ENCODE measurements at regions not wholly inside any gene's neighbourhood (a gene's known extent, or its start where the extent isn't known, plus 50 kb on each side); places are given as distances from the start of the nearest gene placed in this dataset.
"Not testable (repeated sequence)": the region's sequence is repeated elsewhere in the genome, so short reads cannot be mapped to it uniquely, and the experiment has no call there.

DNA sequence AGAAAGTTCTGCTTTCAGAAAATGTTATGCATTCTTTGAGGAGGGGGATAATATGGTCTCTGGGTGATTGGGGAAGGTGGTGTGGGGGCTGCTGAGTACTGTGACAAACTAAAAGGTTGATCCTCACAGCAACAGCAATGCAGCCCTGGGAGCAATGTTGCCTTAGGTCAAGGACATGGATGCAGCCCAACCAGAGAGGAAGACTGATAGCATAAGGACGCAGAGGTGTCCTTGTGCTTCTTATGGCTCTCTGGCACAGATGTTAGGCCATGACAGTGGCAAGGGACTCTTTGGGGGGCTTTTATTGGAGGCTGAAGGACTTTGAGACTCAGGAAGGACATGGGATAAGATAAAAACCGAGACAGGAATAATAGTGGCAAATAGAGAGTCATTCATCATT, 186.2 kb upstream of the PHACTR1 start:
- Histone ChIP-seq H3K9me3 (ENCODE audit: control insufficient read depth in 2 of 2, low read length in 2 of 2) (no peaks in the 10 kb centered on the region), H3K4me3 (ENCODE audit: low read length in 2 of 2) (no peak overlapping the region), H3K4me1 (ENCODE audit: control insufficient read depth, insufficient read depth, low read length) (no peaks in the 10 kb centered on the region), H3K27me3 (ENCODE audit: control insufficient read depth in 1 of 2, insufficient read depth in 2 of 2, low read length in 2 of 2) (no peaks in the 10 kb centered on the region), H3K36me3 (ENCODE audit: control insufficient read depth in 2 of 2, insufficient read depth in 2 of 2, low read length in 2 of 2) (no peaks in the 10 kb centered on the region), H3K27ac (ENCODE audit: low read length) (no peak overlapping the region), H3K9ac (ENCODE audit: low read length in 2 of 2) (no peak overlapping the region)

DNA sequence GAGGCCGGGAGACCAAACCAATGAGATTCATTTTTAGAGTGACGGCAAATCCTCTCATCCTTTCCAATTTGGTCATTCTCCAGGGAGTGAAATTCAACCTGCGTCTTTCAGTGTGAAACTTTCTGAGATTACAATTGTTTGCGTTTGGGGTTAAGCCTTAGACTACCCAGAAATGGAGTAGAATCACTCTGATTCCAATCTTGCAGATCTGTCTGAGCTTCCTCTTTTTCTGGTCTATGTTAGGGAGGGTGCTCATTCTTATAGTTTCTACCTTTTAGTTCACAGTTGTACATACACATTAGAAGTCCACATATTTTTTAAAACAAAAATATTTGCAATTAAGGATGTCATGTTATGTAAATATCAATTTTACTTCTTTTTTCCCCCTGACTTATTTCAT, 183.0 kb upstream of the PHACTR1 start:
- no peaks in the 10 kb centered on the region for H3K4me1 ChIP-seq (ENCODE audit: control insufficient read depth, insufficient read depth, low read length)
- H3K27ac ChIP-seq (ENCODE audit: low read length) = no peak overlapping the region
- no peaks in the 10 kb centered on the region for H3K27me3 ChIP-seq (ENCODE audit: control insufficient read depth in 1 of 2, insufficient read depth in 2 of 2, low read length in 2 of 2)
- no peak overlapping the region for H3K9ac ChIP-seq (ENCODE audit: low read length in 2 of 2)
- H3K36me3 ChIP-seq (ENCODE audit: control insufficient read depth in 2 of 2, insufficient read depth in 2 of 2, low read length in 2 of 2) = no peaks in the 10 kb centered on the region
- no peaks in the 10 kb centered on the region for H3K9me3 ChIP-seq (ENCODE audit: control insufficient read depth in 2 of 2, low read length in 2 of 2)
- no peak overlapping the region for H3K4me3 ChIP-seq (ENCODE audit: low read length in 2 of 2)

GRCh38 chr6:12534069-12534853, 182.3 kb upstream of the PHACTR1 start:
- Histone ChIP-seq H3K9me3 (ENCODE audit: control insufficient read depth in 2 of 2, low read length in 2 of 2) (no peaks in the 10 kb centered on the region), H3K27ac (ENCODE audit: low read length) (no peak overlapping the region), H3K4me3 (ENCODE audit: low read length in 2 of 2) (no peak overlapping the region), H3K4me1 (ENCODE audit: control insufficient read depth, insufficient read depth, low read length) (no peaks in the 10 kb centered on the region), H3K27me3 (ENCODE audit: control insufficient read depth in 1 of 2, insufficient read depth in 2 of 2, low read length in 2 of 2) (no peaks in the 10 kb centered on the region), H3K36me3 (ENCODE audit: control insufficient read depth in 2 of 2, insufficient read depth in 2 of 2, low read length in 2 of 2) (no peaks in the 10 kb centered on the region), H3K9ac (ENCODE audit: low read length in 2 of 2) (no peak overlapping the region)

DNA sequence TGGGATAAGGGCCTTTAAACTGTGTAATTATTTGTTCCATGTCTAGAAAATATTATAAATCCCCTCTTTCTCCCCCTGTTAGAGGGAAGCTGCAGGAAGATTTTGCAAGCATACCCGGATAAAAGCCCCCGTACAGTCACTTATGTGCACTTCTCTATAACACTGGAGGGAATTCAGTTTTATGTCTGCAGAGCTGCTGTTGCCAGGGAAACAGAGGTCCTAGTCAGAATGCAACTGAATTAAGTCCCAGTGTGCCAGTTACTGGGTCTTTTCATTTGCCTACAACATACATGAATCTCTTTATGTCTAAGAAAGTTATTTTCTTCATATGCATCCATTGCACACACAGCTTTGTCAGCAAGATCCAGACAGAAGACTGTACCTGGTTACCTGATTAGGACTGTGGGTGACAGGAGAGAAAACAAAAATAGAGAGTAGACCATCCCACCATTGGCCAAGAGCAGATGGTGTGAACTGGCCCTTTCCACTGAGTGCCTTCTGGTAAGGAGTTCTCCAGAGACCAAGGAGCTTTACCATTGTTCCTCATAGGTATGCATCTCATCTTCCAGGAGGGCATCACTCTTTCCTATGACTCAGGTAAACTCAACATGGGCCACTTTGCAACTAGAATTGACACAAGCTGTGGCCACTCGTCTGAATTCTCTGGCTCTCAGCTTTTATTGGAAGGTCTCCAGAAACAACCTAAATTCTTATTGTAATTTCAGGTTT, 180.8 kb upstream of the PHACTR1 start:
- H3K9ac ChIP-seq (ENCODE audit: low read length in 2 of 2) = no peak overlapping the region
- H3K4me3 ChIP-seq (ENCODE audit: low read length in 2 of 2) = no peak overlapping the region
- H3K27ac ChIP-seq (ENCODE audit: low read length) = no peak overlapping the region
- no peaks in the 10 kb centered on the region for H3K9me3 ChIP-seq (ENCODE audit: control insufficient read depth in 2 of 2, low read length in 2 of 2)
- H3K27me3 ChIP-seq (ENCODE audit: control insufficient read depth in 1 of 2, insufficient read depth in 2 of 2, low read length in 2 of 2) = no peaks in the 10 kb centered on the region
- no peaks in the 10 kb centered on the region for H3K36me3 ChIP-seq (ENCODE audit: control insufficient read depth in 2 of 2, insufficient read depth in 2 of 2, low read length in 2 of 2)
- no peaks in the 10 kb centered on the region for H3K4me1 ChIP-seq (ENCODE audit: control insufficient read depth, insufficient read depth, low read length)

DNA sequence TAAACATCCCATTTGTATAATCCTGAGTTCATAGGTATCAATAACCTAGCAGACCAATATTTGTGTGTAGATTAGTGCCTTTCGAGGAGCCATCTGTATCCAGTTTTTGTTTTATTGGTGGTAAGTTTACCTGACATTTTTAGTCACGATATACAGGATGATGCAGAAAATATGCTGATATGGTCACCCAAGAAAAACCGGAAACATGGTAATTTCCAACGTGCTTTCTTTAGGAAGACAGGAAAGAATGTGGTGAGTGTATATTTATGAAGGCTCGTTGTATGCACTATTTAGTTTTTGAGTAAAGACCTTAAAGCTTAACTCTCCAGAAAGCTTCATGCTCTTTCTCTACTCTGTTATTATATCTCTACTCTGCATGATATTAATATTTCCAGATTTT, 180.2 kb upstream of the PHACTR1 start:
- H3K27ac ChIP-seq (ENCODE audit: low read length) = no peak overlapping the region
- H3K9me3 ChIP-seq (ENCODE audit: control insufficient read depth in 2 of 2, low read length in 2 of 2) = no peaks in the 10 kb centered on the region
- no peaks in the 10 kb centered on the region for H3K4me1 ChIP-seq (ENCODE audit: control insufficient read depth, insufficient read depth, low read length)
- H3K36me3 ChIP-seq (ENCODE audit: control insufficient read depth in 2 of 2, insufficient read depth in 2 of 2, low read length in 2 of 2) = no peaks in the 10 kb centered on the region
- no peaks in the 10 kb centered on the region for H3K27me3 ChIP-seq (ENCODE audit: control insufficient read depth in 1 of 2, insufficient read depth in 2 of 2, low read length in 2 of 2)
- no peak overlapping the region for H3K9ac ChIP-seq (ENCODE audit: low read length in 2 of 2)
- H3K4me3 ChIP-seq (ENCODE audit: low read length in 2 of 2) = no peak overlapping the region

GRCh38 chr6:12537389-12537788, 179.2 kb upstream of the PHACTR1 start:
- Histone ChIP-seq H3K4me1 (ENCODE audit: control insufficient read depth, insufficient read depth, low read length) (no peaks in the 10 kb centered on the region), H3K9ac (ENCODE audit: low read length in 2 of 2) (no peak overlapping the region), H3K27me3 (ENCODE audit: control insufficient read depth in 1 of 2, insufficient read depth in 2 of 2, low read length in 2 of 2) (no peaks in the 10 kb centered on the region), H3K27ac (ENCODE audit: low read length) (no peak overlapping the region), H3K36me3 (ENCODE audit: control insufficient read depth in 2 of 2, insufficient read depth in 2 of 2, low read length in 2 of 2) (no peaks in the 10 kb centered on the region), H3K9me3 (ENCODE audit: control insufficient read depth in 2 of 2, low read length in 2 of 2) (no peaks in the 10 kb centered on the region), H3K4me3 (ENCODE audit: low read length in 2 of 2) (no peak overlapping the region)

DNA sequence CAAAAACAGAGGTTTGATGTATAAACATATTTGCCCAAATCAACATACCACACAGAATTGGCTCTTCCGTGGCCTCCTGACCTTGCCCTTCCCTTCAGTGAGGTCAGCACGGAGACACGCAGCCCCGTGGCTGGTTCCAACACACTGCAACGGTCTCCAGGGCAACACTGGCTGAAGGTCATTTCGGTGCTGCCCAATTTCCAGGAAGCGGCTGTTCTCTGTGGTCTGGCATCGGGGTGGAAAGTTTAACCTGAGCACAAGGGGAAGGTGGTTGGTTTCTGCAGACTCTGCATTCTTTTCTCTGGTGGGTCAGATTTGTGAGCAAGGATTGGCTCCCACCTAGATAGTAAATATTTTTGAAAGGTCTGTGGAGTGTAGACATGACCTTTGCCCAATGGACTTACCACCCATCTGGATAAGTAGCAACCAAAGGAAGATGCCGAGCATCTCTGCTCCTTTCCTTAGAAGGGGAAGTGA, 177.6 kb upstream of the PHACTR1 start:
- Histone ChIP-seq H3K4me3 (ENCODE audit: low read length in 2 of 2) (no peak overlapping the region), H3K9ac (ENCODE audit: low read length in 2 of 2) (no peak overlapping the region), H3K4me1 (ENCODE audit: control insufficient read depth, insufficient read depth, low read length) (no peaks in the 10 kb centered on the region), H3K9me3 (ENCODE audit: control insufficient read depth in 2 of 2, low read length in 2 of 2) (no peaks in the 10 kb centered on the region), H3K27me3 (ENCODE audit: control insufficient read depth in 1 of 2, insufficient read depth in 2 of 2, low read length in 2 of 2) (no peaks in the 10 kb centered on the region), H3K36me3 (ENCODE audit: control insufficient read depth in 2 of 2, insufficient read depth in 2 of 2, low read length in 2 of 2) (no peaks in the 10 kb centered on the region), H3K27ac (ENCODE audit: low read length) (no peak overlapping the region)

DNA sequence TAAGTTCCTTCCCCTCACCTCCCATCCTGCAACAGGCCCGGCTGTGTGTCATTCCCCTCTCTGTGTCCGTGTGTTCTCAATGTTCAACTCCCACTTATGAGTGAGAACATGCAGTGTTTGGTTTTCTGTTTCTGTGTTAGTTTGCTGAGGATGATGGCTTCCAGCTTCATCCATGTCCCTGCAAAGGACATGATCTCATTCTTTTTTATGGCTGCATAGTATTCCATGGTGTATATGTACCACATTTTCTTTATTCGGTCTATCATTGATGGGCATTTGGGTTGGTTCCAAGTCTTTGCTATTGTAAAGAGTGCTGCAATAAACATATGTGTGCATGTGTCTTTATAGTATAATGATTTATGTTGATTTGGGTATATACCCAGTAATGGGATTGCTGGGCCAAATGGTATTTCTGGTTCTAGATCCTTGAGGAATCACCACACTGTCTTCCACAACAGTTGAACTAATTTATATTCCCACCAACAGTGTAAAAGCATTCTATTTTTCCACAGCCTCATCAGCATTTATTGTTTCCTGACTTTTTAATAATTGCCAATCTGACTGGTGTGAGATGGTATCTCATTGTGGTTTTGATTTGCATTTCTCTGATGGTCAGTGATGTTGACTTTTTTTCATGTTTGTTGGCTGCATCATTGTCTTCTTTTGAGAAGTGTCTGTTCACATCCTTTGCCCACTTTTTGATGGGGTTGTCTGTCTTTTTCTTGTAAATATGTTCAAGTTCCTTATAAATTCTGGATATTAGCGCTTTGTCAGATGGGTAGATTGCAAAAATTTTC, 174.1 kb upstream of the PHACTR1 start:
- not testable (repeated sequence) for H3K4me1 ChIP-seq (ENCODE audit: control insufficient read depth, insufficient read depth, low read length); H3K9ac ChIP-seq (ENCODE audit: low read length in 2 of 2); H3K36me3 ChIP-seq (ENCODE audit: control insufficient read depth in 2 of 2, insufficient read depth in 2 of 2, low read length in 2 of 2); H3K9me3 ChIP-seq (ENCODE audit: control insufficient read depth in 2 of 2, low read length in 2 of 2); H3K27ac ChIP-seq (ENCODE audit: low read length); H3K27me3 ChIP-seq (ENCODE audit: control insufficient read depth in 1 of 2, insufficient read depth in 2 of 2, low read length in 2 of 2); H3K4me3 ChIP-seq (ENCODE audit: low read length in 2 of 2)

DNA sequence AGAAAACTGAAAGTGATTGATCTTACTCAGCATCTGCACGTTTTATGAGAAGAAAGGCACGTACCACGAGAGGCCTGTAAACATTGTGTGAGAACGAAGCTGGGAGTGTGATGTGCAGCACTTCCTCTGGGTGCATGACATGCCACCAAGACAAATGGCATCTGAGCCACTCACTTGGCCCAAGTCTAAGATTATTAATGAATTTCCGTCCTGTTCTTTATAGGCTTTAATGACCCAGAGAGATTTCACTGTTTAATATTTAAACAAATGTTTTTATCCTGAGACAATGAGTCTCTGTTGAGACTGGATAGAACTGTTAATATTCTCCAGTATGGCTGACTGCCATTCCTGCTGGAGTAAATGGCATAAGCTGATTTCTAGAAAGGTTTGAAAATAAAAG, 172.6 kb upstream of the PHACTR1 start:
- no peak overlapping the region for H3K27ac ChIP-seq (ENCODE audit: low read length)
- H3K36me3 ChIP-seq (ENCODE audit: control insufficient read depth in 2 of 2, insufficient read depth in 2 of 2, low read length in 2 of 2) = no peaks in the 10 kb centered on the region
- no peaks in the 10 kb centered on the region for H3K4me1 ChIP-seq (ENCODE audit: control insufficient read depth, insufficient read depth, low read length)
- H3K27me3 ChIP-seq (ENCODE audit: control insufficient read depth in 1 of 2, insufficient read depth in 2 of 2, low read length in 2 of 2) = no peaks in the 10 kb centered on the region
- H3K4me3 ChIP-seq (ENCODE audit: low read length in 2 of 2) = no peak overlapping the region
- no peak overlapping the region for H3K9ac ChIP-seq (ENCODE audit: low read length in 2 of 2)
- H3K9me3 ChIP-seq (ENCODE audit: control insufficient read depth in 2 of 2, low read length in 2 of 2) = no peaks in the 10 kb centered on the region

GRCh38 chr6:12544821-12545565, 171.6 kb upstream of the PHACTR1 start:
- no peak overlapping the region for H3K9ac ChIP-seq (ENCODE audit: low read length in 2 of 2)
- H3K27ac ChIP-seq (ENCODE audit: low read length) = no peak overlapping the region
- H3K4me3 ChIP-seq (ENCODE audit: low read length in 2 of 2) = no peak overlapping the region
- H3K9me3 ChIP-seq (ENCODE audit: control insufficient read depth in 2 of 2, low read length in 2 of 2) = no peaks in the 10 kb centered on the region
- H3K27me3 ChIP-seq (ENCODE audit: control insufficient read depth in 1 of 2, insufficient read depth in 2 of 2, low read length in 2 of 2) = no peaks in the 10 kb centered on the region
- no peaks in the 10 kb centered on the region for H3K4me1 ChIP-seq (ENCODE audit: control insufficient read depth, insufficient read depth, low read length)
- no peaks in the 10 kb centered on the region for H3K36me3 ChIP-seq (ENCODE audit: control insufficient read depth in 2 of 2, insufficient read depth in 2 of 2, low read length in 2 of 2)

All from stomach smooth muscle (tissue), 2 donors.